Fibroblast of lung (primary cell): ENCODE measurements at regions not wholly inside any gene's neighbourhood (a gene's known extent, or its start where the extent isn't known, plus 50 kb on each side); places are given as distances from the start of the nearest gene placed in this dataset.

Experiments
- CTCF ChIP-seq, 2 donors: IDR thresholded peaks in 1 of 2; conservative IDR thresholded peaks in 1 of 2; 1 replicate in 1 of 2; 2 replicates in 1 of 2; pipeline ENCODE4 v1.5.1; 2011 to 2012; ENCODE audit warnings: low read length in 2 of 2, control low read depth in 1 of 2, inconsistent platforms in 1 of 2, low read depth in 1 of 2, mild to moderate bottlenecking in 1 of 2
- EZH2 ChIP-seq: IDR thresholded peaks from 2 replicates; pipeline ENCODE4 v1.5.1; 2012; ENCODE audit warnings: low read length, control low read depth, mild to moderate bottlenecking; ENCODE audit errors: missing control alignments

GRCh38 chr22:49062802-49063544 lies 764.7 kb downstream of the BRD1 start:
- no peak for TF ChIP-seq CTCF (conservative IDR thresholded peaks at IDR 0.05 in 1 of 2, IDR thresholded peaks at IDR 0.05 in 1 of 2; ENCODE audit: low read depth in 1 of 2, low read length in 2 of 2)
- no peak for TF ChIP-seq EZH2
